Colonic mucosa (tissue), 4 donors: ENCODE measurements at regions not wholly inside any gene's neighbourhood (a gene's known extent, or its start where the extent isn't known, plus 50 kb on each side); places are given as distances from the start of the nearest gene placed in this dataset.

Experiments
- DNase-seq: peaks from one replicate; pipeline ENCODE4 v3.0.0-alpha.2; 2020
- H3K27ac ChIP-seq: fragments of 200-600 bp; one replicate; pipeline ENCODE4 v1.8.0; 2021
- H3K27me3 ChIP-seq: fragments of 200-600 bp; one replicate; pipeline ENCODE4 v1.8.0; 2021
- H3K36me3 ChIP-seq: fragments of 200-600 bp; one replicate; pipeline ENCODE4 v1.8.0; 2021
- H3K4me1 ChIP-seq: fragments of 200-600 bp; one replicate; pipeline ENCODE4 v1.8.0; 2021; ENCODE audit warnings: mild to moderate bottlenecking
- H3K4me3 ChIP-seq: fragments of 200-600 bp; one replicate; pipeline ENCODE4 v1.8.0; 2021
- H3K9ac ChIP-seq, 2 donors: one replicate each; pipeline ENCODE4 v1.7.0; 2013; ENCODE audit warnings: control low read depth in 2 of 2, low read depth in 2 of 2, low read length in 2 of 2
- H3K9me3 ChIP-seq: fragments of 200-600 bp; one replicate; pipeline ENCODE4 v1.8.0; 2021
- CTCF ChIP-seq: fragments of 200-600 bp; IDR thresholded peaks from one replicate; pipeline ENCODE4 v1.8.0; 2022; ENCODE audit warnings: antibody characterized with exemption, mild to moderate bottlenecking
- intact Hi-C: fragments of 100-400 bp; cut with DNase I; formaldehyde crosslinking; loops from one replicate; pipeline ENCODE4 v1.14.1; 2022
- donor health status: healthy.
- donor health status: DM: no; HTN: no; CAD: no.
- donor health status: DM: no; HTN: no; CAD: no.

DNA sequence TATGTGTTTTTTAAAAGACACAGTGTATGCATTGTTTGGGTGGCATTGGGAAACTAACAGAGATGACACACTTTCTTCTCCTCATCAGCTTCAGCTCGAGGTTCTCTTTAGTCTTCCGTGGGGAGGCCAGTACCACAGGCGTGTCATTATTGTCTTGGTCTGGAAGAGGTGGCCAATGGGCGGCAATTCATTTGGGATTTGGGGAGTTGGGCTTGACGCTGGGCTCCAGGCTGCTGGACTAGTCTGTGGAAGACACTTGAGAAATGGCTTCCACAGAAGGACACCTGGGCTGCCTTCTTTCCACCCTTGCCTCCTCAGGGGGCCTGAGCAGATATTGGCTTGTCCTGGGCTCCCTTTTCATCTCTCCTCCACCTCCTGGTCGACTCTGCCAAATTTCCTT, 192.2 kb downstream of the SH2D4B start:
- Histone ChIP-seq H3K27ac (no peak overlapping the region), H3K9me3 (no peaks in the 10 kb centered on the region), H3K27me3 (no peaks in the 10 kb centered on the region), H3K9ac (no peak overlapping the region), H3K4me3 (no peak overlapping the region), H3K36me3 (no peaks in the 10 kb centered on the region), H3K4me1 (no peaks in the 10 kb centered on the region)
- intact Hi-C loops, result no loop called here
- DNase-seq, result no peak
- TF ChIP-seq CTCF, result no peak

DNA sequence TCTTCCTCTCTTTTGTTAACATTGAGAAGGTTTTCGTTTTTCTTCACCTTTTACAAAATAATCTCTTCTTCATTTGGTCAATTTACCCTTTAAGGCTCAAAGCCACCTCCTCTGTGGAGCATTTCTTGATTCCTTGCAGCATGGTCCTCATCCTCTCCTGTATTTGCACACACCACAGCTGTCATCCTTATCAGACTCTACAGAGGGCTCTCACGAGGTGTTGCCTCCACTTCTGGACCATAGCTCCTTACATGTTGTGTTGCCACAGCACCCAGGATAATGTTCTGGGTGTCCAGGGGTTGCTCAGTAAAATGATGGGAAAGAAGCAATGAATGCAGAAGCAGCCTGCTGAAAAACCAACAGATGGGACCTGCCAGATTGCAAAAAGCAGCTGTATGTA, 192.8 kb downstream of the SH2D4B start:
- DNase-seq, result no peak
- intact Hi-C loops, result no loop called here
- Histone ChIP-seq H3K9ac (no peak overlapping the region), H3K27me3 (no peaks in the 10 kb centered on the region), H3K4me1 (no peaks in the 10 kb centered on the region), H3K36me3 (no peaks in the 10 kb centered on the region), H3K4me3 (no peak overlapping the region), H3K9me3 (no peaks in the 10 kb centered on the region), H3K27ac (no peak overlapping the region)
- TF ChIP-seq CTCF, result no peak

- Histone ChIP-seq H3K9me3 (no peaks in the 10 kb centered on the region), H3K36me3 (no peaks in the 10 kb centered on the region), H3K27me3 (no peaks in the 10 kb centered on the region), H3K27ac (no peak overlapping the region), H3K4me3 (no peak overlapping the region), H3K4me1 (no peaks in the 10 kb centered on the region), H3K9ac (no peak overlapping the region)
- TF ChIP-seq CTCF, result no peak
- intact Hi-C loops, result no loop called here
- DNase-seq, result no peak
These were observed 196.9 kb downstream of the SH2D4B start for GRCh38 chr10:80734589-80734988.

DNA sequence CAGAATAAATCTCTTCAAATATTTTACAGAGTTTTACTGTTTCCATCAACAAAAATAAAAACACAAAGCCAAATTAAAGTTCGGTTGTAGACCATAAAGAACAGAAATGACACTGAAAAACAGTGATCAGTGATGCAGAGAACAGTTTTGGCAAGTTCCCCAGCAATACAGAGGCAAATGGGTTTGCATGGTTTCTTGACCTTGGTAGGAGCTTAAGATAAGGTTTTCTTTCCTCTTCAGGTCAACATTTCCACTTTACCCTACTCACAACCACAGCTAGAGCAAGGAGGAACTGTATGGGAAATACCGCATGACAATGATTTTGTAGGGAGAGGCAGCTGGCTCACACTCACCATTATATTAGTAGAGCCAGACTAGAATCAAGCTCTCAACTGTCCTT, 199.5 kb downstream of the SH2D4B start:
- Histone ChIP-seq H3K4me3 (no peak overlapping the region), H3K36me3 (no peaks in the 10 kb centered on the region), H3K4me1 (no peaks in the 10 kb centered on the region), H3K27ac (no peak overlapping the region), H3K27me3 (no peaks in the 10 kb centered on the region), H3K9ac (no peak overlapping the region), H3K9me3 (no peaks in the 10 kb centered on the region)
- no peak for TF ChIP-seq CTCF
- no peak for DNase-seq
- intact Hi-C loops, result no loop called here

DNA sequence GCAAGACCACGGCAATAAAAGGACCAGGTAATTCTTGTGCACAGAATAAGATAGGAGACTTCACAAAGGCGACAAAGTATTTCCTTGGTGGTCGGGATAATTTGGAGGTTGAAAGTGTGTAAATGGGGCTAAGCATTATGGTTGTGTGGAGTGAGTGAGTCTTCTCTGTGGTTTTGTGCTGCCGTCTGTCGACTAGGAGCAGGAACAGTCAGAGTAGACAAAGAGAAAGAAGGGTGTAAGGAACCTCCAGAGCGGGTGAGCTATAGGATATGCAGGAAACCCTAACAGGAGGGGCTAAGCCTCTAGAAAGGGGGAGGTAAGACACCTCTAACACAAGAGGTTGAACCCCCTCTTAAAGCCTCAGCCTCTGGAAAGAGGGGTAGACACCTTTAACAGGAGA, 201.6 kb downstream of the SH2D4B start:
- H3K4me1 ChIP-seq, result no peaks in the 10 kb centered on the region
- no peaks in the 10 kb centered on the region for H3K27me3 ChIP-seq
- H3K4me3 ChIP-seq, result no peak overlapping the region
- no peak overlapping the region for H3K27ac ChIP-seq
- intact Hi-C loops, result no loop called here
- no peak for TF ChIP-seq CTCF
- no peak overlapping the region for H3K9ac ChIP-seq
- H3K36me3 ChIP-seq, result no peaks in the 10 kb centered on the region
- DNase-seq, result no peak
- no peaks in the 10 kb centered on the region for H3K9me3 ChIP-seq
